ENCODE measurements at regions not wholly inside any gene's neighbourhood (a gene's known extent, or its start where the extent isn't known, plus 50 kb on each side); places are given as distances from the start of the nearest gene placed in this dataset.
"Not testable (repeated sequence)": the region's sequence is repeated elsewhere in the genome, so short reads cannot be mapped to it uniquely, and the experiment has no call there.

GRCh38 chr3:4077950-4078349, 225.2 kb upstream of the SETMAR start:
- no peak for FAIRE-seq

DNA sequence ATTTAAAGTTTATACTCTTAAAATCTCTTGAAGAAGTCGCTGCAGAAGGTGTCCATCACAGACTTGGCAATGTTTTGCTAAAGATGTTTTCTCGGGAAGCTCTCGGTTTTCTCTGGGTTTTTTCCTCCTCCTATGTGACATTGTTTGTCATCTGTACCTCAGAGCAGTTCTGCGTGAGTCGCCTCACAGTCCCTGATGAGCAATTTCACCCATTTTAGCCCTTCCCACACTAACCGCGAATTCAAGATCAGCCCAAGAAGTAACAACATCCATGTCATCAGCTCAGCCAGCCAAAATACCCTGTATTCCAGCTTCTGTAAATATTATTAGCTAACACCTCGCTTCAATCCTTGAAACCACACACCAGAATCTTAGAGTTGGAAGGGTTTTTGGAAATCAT, 224.3 kb upstream of the SETMAR start:
- no peak for FAIRE-seq

DNA sequence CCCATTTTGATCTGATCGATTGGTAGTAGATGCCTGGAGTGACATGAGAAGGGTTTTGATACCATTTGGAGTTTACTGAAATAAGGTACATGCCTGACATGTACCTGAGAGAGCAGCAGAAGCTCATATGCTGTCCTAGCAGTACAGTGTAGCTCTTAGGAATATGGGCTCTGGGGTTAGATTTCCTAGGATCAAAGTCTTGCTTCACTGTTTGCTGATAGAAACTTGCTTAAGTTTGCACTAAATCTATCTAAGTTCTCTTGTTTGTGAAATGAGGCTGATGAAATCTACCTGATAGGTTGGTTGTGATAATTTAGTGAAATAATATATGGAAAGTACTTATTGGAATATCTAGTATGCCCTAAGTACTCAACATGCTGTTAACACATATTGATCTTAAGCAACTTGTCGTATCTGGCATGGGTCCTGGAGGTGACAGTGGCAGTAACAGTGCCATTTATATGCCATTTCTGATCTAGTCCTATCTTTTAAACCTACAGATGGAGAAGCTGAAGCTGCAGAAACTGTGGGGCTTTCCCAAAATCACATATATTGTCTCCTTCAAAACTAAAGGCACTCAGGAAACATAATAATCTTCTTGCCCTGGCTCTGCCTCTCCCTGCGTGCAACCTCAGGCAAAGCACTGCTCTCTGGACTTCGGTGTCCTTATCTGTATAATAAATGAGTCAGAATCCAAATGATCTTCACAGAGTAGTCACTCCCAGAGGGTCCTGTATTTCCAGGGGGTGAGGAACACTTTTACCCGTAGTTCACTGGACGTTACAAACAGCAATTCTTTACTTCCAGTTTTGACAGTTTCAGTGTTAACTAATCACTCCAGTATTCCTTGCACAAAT, 223.6 kb upstream of the SETMAR start:
- no peak for FAIRE-seq

DNA sequence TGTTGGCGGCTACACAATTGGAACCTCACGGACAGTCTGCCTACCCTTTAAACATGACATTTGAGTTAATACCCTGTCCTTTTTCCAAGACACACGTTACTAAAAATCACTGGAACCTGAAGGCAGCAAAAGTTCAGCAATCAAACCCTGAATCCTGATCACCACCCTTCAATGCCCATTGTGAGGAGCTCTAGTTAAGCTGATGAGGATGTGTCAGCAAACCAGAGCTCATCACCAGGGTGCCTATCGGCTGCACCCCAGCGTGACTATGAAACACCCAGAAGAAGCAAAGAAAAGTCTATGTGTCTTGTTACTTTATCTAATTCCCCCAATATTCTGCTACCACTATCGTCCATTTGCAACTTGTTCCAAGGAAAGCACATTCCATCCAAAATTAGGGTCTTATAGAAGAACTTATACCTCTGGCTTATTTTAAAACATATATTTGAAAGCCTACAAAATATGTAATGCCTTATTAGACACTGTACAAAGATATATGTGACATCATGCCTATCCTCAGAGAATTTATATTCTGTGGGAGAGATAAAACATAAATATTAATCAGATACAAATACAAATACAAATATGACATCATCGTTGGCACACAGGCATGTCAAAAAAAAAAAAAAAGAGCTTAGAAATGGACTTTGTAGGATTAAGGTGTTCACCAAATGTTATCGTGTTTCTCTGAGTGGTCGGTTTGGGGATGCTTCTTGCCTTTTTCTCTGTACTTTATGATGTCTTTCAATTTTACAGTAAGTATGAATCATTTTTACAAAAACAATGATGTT, 219.7 kb upstream of the SETMAR start:
- FAIRE-seq, result no peak

- FAIRE-seq, result no peak
Observed at GRCh38 chr3:4084271-4084670, 218.9 kb upstream of the SETMAR start.

- not testable (repeated sequence) for FAIRE-seq
Observed at GRCh38 chr3:4086662-4087061, 216.5 kb upstream of the SETMAR start.

DNA sequence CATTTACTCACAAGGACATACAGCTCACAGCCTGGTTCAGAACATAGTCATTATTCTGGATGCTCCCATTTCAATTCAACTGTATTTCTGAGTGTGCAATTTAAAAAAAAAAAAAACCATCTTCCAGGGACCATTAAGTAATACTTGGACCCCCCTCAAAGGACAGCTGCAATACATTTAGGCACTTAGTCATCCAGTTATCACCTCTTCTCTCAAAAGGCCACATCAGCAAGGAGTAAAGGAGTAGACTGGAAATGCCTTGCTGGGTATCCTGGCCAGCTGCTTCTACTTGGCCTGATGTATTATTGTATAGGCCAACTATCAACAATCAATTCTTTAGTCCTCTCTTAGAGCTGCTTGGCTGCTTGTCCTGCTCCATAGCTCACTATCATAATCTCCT, 211.4 kb upstream of the SETMAR start:
- FAIRE-seq, result no peak

DNA sequence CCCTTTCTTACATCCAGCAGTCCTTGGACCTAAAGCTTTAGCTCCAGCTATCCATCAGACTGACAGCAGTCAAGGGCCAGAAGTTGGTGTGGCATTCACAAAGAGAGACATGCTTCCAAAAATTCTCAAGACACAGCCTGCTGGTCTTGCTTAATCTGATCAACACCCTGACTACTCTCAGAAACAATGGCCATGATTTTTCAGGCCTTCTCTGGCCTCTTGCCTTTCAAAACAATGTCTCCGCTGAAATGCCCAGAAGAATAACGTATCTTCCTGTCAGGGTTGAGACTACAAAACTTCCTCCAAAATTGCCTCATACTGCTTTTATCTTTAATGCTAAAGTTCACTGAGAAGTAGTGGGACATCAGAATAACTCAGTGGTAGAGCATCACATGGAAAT, 205.4 kb upstream of the SETMAR start:
- no peak for FAIRE-seq

- no peak for FAIRE-seq
Observed at GRCh38 chr3:4099607-4100006, 203.6 kb upstream of the SETMAR start.

GRCh38 chr3:4107430-4107829, 195.7 kb upstream of the SETMAR start:
- FAIRE-seq, result no peak

GRCh38 chr3:4113811-4114522, 189.2 kb upstream of the SETMAR start:
- no peak for FAIRE-seq

DNA sequence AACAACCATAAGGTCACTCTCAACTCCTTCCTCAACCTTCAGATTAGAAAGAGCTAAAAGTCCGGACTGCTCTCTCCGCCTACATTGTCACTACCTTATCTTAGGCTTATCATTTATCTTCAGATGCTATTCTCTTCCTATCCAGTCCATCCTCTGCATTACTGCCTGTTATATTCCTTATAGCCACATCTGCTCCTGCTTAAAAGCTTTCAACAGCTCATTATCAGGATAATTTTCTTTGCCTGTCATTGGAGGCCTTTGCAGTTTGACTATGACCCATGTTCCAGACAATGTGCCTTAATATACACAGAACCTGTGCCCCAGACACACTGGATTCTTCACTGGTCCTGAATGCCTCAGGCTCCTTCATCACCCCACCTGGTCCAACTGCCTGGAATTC, 184.1 kb upstream of the SETMAR start:
- FAIRE-seq, result no peak

DNA sequence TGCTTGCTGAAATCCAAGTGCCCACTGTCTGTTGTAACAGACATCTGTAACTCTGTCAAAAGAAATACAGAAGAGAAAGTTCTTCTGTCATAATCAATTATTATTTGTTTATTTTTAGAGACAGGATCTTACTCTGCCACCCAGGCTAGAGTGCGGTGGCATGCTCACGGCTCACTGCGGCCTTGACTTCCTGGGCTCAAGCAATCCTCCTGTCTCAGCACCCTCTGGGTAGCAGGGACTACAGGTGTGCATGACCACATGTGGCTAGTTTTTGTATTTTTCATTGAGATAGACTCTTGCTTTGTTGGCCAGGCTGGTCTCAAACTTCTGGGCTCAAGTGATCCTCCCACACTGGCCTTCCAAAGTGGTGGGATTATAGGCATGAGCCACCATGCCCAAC, 177.6 kb upstream of the SETMAR start:
- FAIRE-seq, result no peak

- no peak for FAIRE-seq
Observed at GRCh38 chr3:4138150-4138785, 164.9 kb upstream of the SETMAR start.

- no peak for FAIRE-seq
Observed at GRCh38 chr3:4138786-4139431, 164.3 kb upstream of the SETMAR start.

DNA sequence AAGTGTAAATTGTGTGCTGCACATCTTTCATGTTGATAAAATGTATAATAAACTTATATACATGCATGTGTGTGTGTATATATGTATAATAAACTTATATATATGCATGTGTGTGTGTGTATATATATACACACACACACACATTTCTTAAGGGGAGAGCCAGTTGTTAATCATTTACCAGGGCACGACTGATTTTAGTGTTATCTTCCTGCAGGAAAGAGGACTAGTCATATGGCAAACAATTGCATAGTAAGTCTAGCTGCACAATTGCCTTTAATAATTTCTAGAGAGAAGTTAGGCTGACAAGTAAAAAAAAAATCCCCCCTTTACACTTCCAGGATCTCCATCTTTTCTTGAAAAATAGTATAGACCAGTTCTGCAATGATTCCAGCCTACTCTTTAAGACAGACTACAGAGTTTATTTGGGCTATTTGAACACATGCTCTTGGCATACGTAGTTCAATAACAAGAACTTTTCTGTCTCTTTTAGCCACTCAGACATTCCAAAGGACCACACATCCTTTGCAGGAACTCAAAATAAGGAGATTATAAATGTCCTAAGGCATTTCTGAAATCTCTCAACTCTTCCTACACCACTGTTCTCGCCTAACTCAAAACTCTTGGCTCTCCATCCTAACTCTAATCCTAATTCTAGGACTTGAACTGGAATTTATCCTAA, 163.6 kb upstream of the SETMAR start:
- FAIRE-seq, result peak; percentile 71

DNA sequence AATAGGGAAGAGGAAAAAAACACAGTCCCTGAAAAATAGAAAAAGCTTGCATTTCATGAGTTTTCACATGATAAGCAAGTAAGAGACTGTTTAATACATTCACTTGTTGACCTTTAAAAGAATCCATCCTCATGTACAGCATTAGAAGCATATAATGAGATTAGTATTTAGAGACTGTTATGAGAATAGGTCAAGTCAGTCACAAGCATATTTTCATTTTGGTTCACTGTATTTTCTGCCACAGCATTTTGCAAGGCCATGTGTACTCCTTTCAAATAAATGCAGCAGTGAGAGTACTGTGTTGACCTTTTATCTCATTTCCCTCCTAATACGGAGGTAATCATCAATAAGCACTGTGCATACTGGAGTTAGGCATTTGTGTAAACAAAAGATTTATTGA, 162.2 kb upstream of the SETMAR start:
- no peak for FAIRE-seq

DNA sequence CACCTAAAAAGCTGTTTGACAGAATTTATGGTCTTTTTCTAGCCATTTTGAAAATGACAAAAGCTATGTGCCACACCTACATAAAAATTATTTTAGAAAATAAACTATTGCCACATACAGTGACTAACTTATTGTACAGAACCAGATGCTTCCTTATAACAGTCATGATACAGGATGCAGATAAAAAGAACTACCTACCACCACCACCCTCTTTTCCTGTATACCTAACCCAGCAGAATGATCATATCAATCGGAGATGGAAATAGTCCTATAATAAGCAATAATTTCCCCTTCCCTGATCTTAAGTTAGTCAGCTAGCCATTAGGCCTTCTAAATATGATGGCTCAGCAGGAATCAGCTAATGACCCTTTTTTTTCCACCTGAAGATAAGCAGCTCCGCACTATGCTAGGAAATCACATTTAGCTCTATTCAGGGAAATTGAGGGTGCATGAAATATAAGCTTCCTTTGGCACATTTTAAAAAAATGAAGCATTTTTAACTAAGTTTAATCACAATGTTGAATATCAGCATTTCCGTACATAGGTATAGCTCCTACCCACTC, 155.5 kb upstream of the SETMAR start:
- peak; percentile 99 for FAIRE-seq

DNA sequence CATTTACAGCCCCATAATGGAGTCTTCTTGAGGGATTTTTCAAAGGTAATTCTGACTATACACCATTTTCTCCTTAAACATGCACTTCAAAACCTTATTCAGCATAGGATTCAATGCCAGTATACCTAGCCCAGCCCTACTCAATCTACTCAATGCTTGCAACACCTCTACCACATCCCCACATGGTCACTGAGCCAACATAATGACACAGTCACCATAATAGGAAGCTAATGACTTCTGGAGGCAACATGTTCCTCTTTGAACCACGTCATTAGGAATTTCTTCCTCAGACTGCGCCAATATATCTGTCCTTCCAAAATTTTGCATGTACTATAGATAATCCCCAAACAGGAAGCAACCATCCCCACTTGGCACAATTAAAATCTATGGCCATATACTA, 153.9 kb upstream of the SETMAR start:
- no peak for FAIRE-seq

DNA sequence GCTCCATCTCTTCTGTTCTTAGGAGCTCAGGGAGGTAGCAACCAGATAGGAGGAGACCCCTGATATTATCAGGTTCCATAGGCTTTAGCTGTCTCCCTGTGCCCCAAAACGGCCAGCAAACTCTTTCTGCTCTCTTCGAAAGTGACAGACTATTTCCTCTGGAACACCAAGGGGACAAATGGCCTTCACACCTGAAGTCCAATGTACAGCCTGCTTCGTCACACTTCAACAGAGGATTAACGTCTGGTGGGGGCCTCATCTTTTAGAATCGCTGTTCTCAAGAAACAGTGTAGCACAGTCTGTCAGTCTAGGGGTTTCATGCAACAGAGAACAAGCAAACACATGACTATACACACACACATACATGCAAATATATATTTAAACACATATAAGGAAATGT, 152.4 kb upstream of the SETMAR start:
- no peak for FAIRE-seq

DNA sequence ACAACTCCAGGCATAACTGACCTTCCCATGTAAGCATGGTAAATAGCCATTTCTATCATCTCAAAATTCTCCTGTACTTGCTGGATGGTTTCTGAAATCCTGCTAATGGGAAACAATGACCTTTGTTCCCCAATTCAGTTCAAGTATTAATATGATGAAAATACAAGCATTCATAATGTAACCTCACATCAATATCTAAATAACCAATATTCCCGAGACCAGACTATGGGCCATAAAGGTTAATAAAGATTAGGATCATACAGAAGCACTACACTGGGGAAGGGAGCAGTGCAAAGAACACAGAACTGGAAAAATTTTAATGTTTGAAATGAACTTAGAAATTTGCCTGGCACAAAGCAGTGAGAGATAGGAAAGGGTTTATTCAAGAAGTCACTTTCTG, 151.3 kb upstream of the SETMAR start:
- no peak for FAIRE-seq

DNA sequence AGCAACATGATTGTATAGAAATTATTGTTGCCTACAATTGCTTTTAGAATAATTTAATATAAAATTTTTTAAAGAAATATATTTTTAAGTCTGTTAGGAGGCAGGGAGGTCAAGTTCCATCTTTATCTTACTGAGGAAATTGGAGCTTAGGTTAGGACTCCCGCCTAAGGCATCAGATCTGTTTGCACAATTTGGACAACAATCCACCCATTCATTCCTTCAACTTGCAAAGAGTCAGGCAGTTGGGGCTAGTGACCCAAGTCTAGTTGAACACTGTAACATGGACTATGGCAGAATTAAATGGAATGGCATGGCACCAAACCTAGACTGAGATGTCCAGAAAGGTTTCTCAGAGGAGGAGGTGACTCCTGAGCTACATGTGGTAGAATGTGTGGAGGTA, 149.4 kb upstream of the SETMAR start:
- no peak for FAIRE-seq
